ENCODE measurements at regions not wholly inside any gene's neighbourhood (a gene's known extent, or its start where the extent isn't known, plus 50 kb on each side); places are given as distances from the start of the nearest gene placed in this dataset.

DNA sequence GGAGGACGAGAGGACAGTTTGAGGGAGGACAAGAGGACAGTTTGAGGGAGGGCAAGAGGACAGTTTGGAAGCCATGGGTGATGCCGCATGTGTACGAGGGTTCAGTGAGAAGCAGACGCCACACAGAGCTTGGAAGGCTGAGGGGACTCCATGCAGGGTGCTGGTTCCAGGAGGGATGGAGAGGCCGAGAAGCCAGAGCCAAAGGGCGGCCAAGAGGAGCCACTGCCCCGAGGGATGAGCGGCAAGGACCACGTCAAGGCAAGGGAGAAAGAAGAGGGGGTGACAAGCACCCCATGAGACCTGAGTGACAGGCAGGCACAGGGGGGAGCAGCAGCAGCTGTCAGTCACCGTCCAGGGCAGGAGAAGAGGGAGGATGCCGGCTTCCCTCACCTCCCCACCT lies 385.7 kb upstream of the MYT1L start:
- TF ChIP-seq, protein P1, sequence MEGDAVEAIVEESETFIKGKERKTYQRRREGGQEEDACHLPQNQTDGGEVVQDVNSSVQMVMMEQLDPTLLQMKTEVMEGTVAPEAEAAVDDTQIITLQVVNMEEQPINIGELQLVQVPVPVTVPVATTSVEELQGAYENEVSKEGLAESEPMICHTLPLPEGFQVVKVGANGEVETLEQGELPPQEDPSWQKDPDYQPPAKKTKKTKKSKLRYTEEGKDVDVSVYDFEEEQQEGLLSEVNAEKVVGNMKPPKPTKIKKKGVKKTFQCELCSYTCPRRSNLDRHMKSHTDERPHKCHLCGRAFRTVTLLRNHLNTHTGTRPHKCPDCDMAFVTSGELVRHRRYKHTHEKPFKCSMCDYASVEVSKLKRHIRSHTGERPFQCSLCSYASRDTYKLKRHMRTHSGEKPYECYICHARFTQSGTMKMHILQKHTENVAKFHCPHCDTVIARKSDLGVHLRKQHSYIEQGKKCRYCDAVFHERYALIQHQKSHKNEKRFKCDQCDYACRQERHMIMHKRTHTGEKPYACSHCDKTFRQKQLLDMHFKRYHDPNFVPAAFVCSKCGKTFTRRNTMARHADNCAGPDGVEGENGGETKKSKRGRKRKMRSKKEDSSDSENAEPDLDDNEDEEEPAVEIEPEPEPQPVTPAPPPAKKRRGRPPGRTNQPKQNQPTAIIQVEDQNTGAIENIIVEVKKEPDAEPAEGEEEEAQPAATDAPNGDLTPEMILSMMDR (IDR thresholded peaks at IDR 0.05) = no peak
- TF ChIP-seq EP300 (IDR thresholded peaks at IDR 0.05) (no peak), POLR2A (IDR thresholded peaks at IDR 0.05) (no peak), POLR2AphosphoS5 (IDR thresholded peaks at IDR 0.05) (no peak)

All from sigmoid colon (tissue), 4 donors.